ENCODE measurements at regions not wholly inside any gene's neighbourhood (a gene's known extent, or its start where the extent isn't known, plus 50 kb on each side); places are given as distances from the start of the nearest gene placed in this dataset.
"Not testable (repeated sequence)": the region's sequence is repeated elsewhere in the genome, so short reads cannot be mapped to it uniquely, and the experiment has no call there.

DNA sequence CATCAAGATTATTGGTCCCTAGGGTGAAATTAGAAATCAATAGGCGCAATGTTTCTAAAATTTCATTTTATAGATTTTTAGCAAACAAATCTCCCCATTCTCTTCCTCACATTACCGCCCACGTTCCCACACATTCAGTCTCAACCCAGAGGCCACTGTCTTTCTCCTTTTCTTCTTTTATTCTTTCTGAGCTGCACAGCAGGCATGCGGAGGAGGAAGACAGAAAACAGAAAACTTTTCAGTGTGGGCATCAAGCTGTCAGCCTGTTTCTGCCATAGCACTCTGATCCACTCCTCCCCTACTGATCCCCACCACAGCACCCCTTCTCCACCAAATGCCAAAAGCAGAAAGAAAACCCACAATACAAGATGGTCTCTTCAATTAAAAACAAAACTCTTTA, 94.8 kb upstream of the ADAMTS3 start:
- H3K4me3 ChIP-seq (ENCODE audit: low read depth, low read length): no peak overlapping the region
- H3K36me3 ChIP-seq (ENCODE audit: insufficient read depth, low read length): no peaks in the 10 kb centered on the region
- H3K27me3 ChIP-seq (ENCODE audit: insufficient read depth, low read length): peaks cover 20% of the 10 kb centered on the region
- H2AFZ ChIP-seq (ENCODE audit: low read length, unreplicated experiment): no peak overlapping the region
- no peaks in the 10 kb centered on the region for H3K79me2 ChIP-seq (ENCODE audit: control insufficient read depth, insufficient read depth, low read length, unreplicated experiment)
- H3K27ac ChIP-seq (ENCODE audit: low read depth, low read length): no peak overlapping the region
- no peaks in the 10 kb centered on the region for H3K4me1 ChIP-seq (ENCODE audit: control insufficient read depth, insufficient read depth, low read length, unreplicated experiment)

DNA sequence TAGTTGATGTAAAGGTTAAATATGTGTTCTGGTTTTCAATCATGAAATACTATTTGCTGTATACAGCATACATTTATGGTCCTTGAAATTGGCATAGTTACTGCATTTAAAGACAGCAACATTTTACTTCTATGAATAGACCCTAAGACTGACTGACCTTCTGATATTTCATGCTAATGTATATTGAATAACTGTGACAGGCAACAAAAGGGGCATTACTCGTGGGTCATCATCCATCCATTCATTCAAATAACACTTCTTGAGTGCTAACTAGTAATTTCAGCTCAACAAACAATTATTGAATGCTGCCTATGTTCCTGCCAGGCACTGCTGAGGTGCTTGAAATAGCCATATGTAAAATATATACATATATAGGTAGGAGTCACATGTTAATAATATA, 92.8 kb upstream of the ADAMTS3 start:
- Histone ChIP-seq H2AFZ (ENCODE audit: low read length, unreplicated experiment) (no peak overlapping the region), H3K4me3 (ENCODE audit: low read depth, low read length) (no peak overlapping the region)

DNA sequence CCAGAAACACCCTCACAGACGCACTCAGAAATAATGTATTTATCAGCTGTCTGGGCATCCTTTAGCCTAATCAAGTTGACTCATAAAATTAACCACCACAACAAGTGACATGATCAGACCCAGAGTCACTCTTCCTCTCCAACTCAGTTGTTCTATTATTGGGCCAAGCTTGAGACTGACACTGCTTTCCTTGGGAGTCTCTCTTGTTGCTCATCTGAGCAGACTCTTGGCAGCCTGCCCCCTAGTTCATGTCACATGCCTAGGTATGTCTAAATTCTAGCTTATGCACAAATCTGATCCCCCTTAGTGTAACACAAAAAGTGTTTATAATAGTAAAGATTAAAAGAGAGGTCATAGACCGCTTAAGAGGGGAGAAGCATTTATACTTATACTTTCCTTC, 72.6 kb upstream of the ADAMTS3 start:
- Histone ChIP-seq H3K4me1 (ENCODE audit: control insufficient read depth, insufficient read depth, low read length, unreplicated experiment) (no peaks in the 10 kb centered on the region), H3K79me2 (ENCODE audit: control insufficient read depth, insufficient read depth, low read length, unreplicated experiment) (no peaks in the 10 kb centered on the region), H2AFZ (ENCODE audit: low read length, unreplicated experiment) (no peak overlapping the region), H3K36me3 (ENCODE audit: insufficient read depth, low read length) (no peaks in the 10 kb centered on the region), H3K27me3 (ENCODE audit: insufficient read depth, low read length) (peaks cover 13% of the 10 kb centered on the region), H3K4me3 (ENCODE audit: low read depth, low read length) (no peak overlapping the region), H3K27ac (ENCODE audit: low read depth, low read length) (no peak overlapping the region)

More for the DNA sequence above, 92.8 kb upstream of the ADAMTS3 start:
- Histone ChIP-seq H3K4me1 (ENCODE audit: control insufficient read depth, insufficient read depth, low read length, unreplicated experiment) (no peaks in the 10 kb centered on the region), H3K79me2 (ENCODE audit: control insufficient read depth, insufficient read depth, low read length, unreplicated experiment) (no peaks in the 10 kb centered on the region), H3K27ac (ENCODE audit: low read depth, low read length) (no peak overlapping the region), H3K36me3 (ENCODE audit: insufficient read depth, low read length) (no peaks in the 10 kb centered on the region), H3K27me3 (ENCODE audit: insufficient read depth, low read length) (peaks cover 5% of the 10 kb centered on the region; the same call in 1 of the 2 replicates)

DNA sequence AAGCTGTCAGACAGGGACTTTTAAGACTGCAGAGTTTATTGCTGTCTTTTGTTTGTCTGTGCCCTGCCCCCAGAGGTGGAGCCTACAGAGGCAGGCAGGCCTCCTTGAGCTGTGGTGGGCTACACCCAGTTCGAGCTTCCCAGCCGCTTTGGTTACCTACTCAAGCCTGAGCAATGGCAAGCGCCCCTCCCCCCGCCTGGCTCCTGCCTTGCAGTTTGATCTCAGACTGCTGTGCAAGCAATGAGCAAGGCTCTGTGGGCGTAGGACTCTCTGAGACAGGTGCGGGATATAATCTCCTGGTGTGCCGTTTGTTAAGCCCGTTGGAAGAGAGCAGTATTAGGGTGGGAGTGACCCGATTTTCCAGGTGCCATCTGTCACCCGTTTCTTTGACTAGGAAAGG, 67.8 kb upstream of the ADAMTS3 start:
- not testable (repeated sequence) for H2AFZ ChIP-seq (ENCODE audit: low read length, unreplicated experiment); H3K79me2 ChIP-seq (ENCODE audit: control insufficient read depth, insufficient read depth, low read length, unreplicated experiment); H3K27ac ChIP-seq (ENCODE audit: low read depth, low read length); H3K36me3 ChIP-seq (ENCODE audit: insufficient read depth, low read length); H3K4me3 ChIP-seq (ENCODE audit: low read depth, low read length); H3K4me1 ChIP-seq (ENCODE audit: control insufficient read depth, insufficient read depth, low read length, unreplicated experiment); H3K27me3 ChIP-seq (ENCODE audit: insufficient read depth, low read length)

DNA sequence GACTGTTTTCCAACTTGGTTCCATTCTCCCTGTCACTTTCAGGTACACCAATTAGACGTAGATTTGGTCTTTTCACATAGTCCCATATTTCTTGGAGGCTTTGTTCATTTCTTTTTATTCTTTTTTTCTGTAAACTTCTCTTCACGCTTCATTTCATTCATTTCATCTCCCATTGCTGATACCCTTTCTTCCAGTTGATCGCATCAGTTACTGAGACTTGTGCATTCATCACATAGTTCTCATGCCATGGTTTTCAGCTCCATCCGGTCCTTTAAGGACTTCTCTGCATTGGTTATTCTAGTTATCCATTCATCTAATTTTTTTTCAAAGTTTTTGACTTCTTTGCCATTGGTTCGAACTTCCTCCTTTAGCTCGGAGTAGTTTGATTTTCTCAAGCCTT, 66.9 kb upstream of the ADAMTS3 start:
- not testable (repeated sequence) for H3K4me1 ChIP-seq (ENCODE audit: control insufficient read depth, insufficient read depth, low read length, unreplicated experiment); H3K27me3 ChIP-seq (ENCODE audit: insufficient read depth, low read length); H3K27ac ChIP-seq (ENCODE audit: low read depth, low read length); H3K4me3 ChIP-seq (ENCODE audit: low read depth, low read length); H2AFZ ChIP-seq (ENCODE audit: low read length, unreplicated experiment); H3K79me2 ChIP-seq (ENCODE audit: control insufficient read depth, insufficient read depth, low read length, unreplicated experiment); H3K36me3 ChIP-seq (ENCODE audit: insufficient read depth, low read length)

DNA sequence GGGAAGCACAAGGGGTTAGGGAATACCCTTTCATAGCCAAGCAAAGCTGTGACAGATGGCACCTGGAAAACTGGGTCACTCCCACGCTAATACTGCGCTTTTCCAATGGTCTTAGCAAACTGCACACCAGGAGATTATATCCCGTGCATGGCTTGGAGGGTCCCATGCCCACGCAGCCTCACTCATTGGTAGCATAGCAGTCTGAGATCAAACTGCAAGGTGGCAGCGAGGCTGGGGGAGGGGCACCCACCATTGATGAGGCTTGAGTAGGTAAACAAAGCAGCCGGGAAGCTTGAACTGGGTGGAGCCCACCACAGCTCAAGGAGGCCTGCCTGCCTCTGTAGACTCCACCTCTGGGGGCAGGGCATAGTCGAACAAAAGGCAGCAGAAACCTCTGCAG, 63.2 kb upstream of the ADAMTS3 start:
- H2AFZ ChIP-seq (ENCODE audit: low read length, unreplicated experiment); H3K4me1 ChIP-seq (ENCODE audit: control insufficient read depth, insufficient read depth, low read length, unreplicated experiment); H3K27ac ChIP-seq (ENCODE audit: low read depth, low read length); H3K79me2 ChIP-seq (ENCODE audit: control insufficient read depth, insufficient read depth, low read length, unreplicated experiment); H3K4me3 ChIP-seq (ENCODE audit: low read depth, low read length); H3K36me3 ChIP-seq (ENCODE audit: insufficient read depth, low read length): not testable (repeated sequence)
- H3K27me3 ChIP-seq (ENCODE audit: insufficient read depth, low read length): peaks cover 28% of the 10 kb centered on the region

DNA sequence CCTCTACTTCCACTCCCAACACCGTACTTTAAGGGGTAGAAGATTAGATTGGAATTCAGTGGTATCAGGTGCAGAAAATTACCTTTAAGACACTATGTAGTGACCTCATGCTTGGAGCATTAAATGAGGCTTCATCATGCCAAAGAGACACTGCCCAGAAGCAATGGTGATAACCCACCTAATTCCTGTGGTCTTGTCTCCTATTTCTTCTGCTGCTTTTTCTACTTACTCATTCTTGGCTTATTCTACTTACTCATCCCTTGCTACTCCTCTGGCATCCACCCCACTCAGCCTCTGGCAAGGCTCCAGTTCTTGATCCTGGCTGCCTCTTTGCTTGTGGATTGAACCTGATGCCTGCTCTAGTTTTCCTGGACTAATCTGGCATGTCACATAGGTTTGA, 62.3 kb upstream of the ADAMTS3 start:
- no peak overlapping the region for H2AFZ ChIP-seq (ENCODE audit: low read length, unreplicated experiment)
- H3K27ac ChIP-seq (ENCODE audit: low read depth, low read length): no peak overlapping the region
- H3K27me3 ChIP-seq (ENCODE audit: insufficient read depth, low read length): peaks cover 38% of the 10 kb centered on the region

DNA sequence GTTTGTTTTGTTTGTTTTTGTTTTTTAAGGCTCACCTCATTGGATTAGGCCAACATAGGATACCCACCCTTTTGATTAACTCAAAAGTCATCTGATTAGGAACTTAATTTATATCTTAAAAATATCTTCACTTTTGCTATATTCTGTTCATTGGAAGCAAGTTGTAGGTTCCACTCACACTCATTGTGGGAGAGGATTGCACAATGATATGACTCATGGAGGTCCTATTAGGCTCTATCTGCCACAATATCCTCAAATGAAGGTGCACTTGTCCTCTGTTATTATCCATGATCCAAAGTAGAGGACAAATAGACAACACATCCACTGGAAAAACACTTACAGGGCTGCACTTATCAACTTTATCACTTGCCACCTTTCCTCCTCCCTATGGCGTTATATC, 60.5 kb upstream of the ADAMTS3 start:
- Histone ChIP-seq H2AFZ (ENCODE audit: low read length, unreplicated experiment) (no peak overlapping the region), H3K79me2 (ENCODE audit: control insufficient read depth, insufficient read depth, low read length, unreplicated experiment) (no peaks in the 10 kb centered on the region), H3K27ac (ENCODE audit: low read depth, low read length) (no peak overlapping the region), H3K27me3 (ENCODE audit: insufficient read depth, low read length) (peaks cover 51% of the 10 kb centered on the region), H3K4me3 (ENCODE audit: low read depth, low read length) (no peak overlapping the region), H3K4me1 (ENCODE audit: control insufficient read depth, insufficient read depth, low read length, unreplicated experiment) (peaks cover 4% of the 10 kb centered on the region), H3K36me3 (ENCODE audit: insufficient read depth, low read length) (no peaks in the 10 kb centered on the region)

More for the DNA sequence above, 62.3 kb upstream of the ADAMTS3 start:
- H3K4me1 ChIP-seq (ENCODE audit: control insufficient read depth, insufficient read depth, low read length, unreplicated experiment): peaks cover 4% of the 10 kb centered on the region
- no peaks in the 10 kb centered on the region for H3K79me2 ChIP-seq (ENCODE audit: control insufficient read depth, insufficient read depth, low read length, unreplicated experiment)
- H3K36me3 ChIP-seq (ENCODE audit: insufficient read depth, low read length): no peaks in the 10 kb centered on the region
- no peak overlapping the region for H3K4me3 ChIP-seq (ENCODE audit: low read depth, low read length)

DNA sequence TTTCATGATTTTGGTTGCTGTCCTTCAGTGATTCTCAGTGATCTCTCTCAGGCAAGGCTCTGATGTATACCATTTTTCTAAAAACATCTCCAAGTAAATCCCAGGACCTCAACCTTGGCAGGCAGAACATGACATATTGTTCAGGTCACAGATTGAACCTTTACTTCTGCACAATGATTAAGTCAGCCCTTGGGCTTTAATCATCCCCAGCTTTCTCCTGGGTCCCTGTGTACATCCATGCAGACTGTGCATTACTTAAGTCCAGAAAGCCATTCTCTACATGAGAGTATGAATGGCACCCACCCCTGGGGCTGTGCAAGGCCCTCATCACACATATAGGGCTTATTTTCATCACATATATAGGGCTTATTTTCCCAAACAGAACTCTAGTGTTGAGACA, 58.7 kb upstream of the ADAMTS3 start:
- Histone ChIP-seq H2AFZ (ENCODE audit: low read length, unreplicated experiment) (no peak overlapping the region), H3K4me3 (ENCODE audit: low read depth, low read length) (no peak overlapping the region), H3K27me3 (ENCODE audit: insufficient read depth, low read length) (peaks cover 60% of the 10 kb centered on the region), H3K4me1 (ENCODE audit: control insufficient read depth, insufficient read depth, low read length, unreplicated experiment) (peaks cover 4% of the 10 kb centered on the region), H3K27ac (ENCODE audit: low read depth, low read length) (no peak overlapping the region), H3K79me2 (ENCODE audit: control insufficient read depth, insufficient read depth, low read length, unreplicated experiment) (no peaks in the 10 kb centered on the region), H3K36me3 (ENCODE audit: insufficient read depth, low read length) (no peaks in the 10 kb centered on the region)
